ENCODE measurements at regions not wholly inside any gene's neighbourhood (a gene's known extent, or its start where the extent isn't known, plus 50 kb on each side); places are given as distances from the start of the nearest gene placed in this dataset.
"Not testable (repeated sequence)": the region's sequence is repeated elsewhere in the genome, so short reads cannot be mapped to it uniquely, and the experiment has no call there.

DNA sequence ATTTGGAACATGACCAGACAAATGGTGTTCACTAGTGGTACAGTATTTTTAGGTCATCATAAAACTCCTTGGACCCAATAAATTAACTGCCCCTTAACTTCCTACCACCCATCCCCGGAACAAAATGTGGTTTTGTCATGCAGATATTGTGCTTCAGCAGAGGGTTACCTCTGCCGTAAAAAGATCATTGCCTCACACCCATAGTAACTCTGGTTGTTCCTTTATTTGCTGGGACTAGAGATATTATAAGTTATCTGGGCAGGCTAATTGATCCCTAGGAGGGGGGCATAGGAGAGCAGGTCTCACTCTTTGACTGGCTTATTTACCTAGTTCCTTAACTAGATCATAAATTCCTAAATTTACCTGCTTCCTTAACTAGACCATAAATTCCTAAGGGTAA, 1343.9 kb upstream of the CHAC2 start:
- Histone ChIP-seq H3K27ac (ENCODE audit: insufficient read depth, low read length, poor library complexity, severe bottlenecking) (no peak overlapping the region), H3K27me3 (replicated peaks; ENCODE audit: control insufficient read depth, insufficient read depth, low read length, poor library complexity, severe bottlenecking) (no peaks in the 10 kb centered on the region), H3K4me1 (ENCODE audit: control insufficient read depth, insufficient read depth, low read length, poor library complexity, severe bottlenecking) (no peaks in the 10 kb centered on the region), H3K4me3 (ENCODE audit: insufficient read depth, low read depth, low read length, poor library complexity, severe bottlenecking) (no peak overlapping the region), H3K9me3 (ENCODE audit: control insufficient read depth, low read length) (no peaks in the 10 kb centered on the region), H3K36me3 (ENCODE audit: control insufficient read depth, insufficient read depth, low read length) (no peaks in the 10 kb centered on the region)
- DNase-seq, result no peak

DNA sequence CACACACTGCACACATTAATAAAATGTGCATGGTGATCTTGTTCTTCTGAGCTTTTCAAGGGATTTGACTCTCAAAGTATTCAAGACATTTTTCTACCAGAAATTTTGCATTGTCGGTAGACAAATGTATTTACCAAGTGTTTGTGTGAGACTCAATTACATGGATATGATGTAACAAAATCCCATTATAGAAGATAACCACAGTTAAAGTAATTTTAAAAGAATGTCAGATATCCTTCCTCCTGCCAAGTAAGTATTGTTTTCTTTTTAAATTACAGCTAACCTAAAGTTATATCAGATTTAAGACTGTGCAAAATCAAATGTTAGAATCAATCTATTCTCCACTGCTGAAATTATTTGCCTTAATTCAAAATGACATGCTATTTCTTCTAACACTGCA, 1344.5 kb upstream of the CHAC2 start:
- Histone ChIP-seq H3K27ac (ENCODE audit: insufficient read depth, low read length, poor library complexity, severe bottlenecking) (no peak overlapping the region), H3K36me3 (ENCODE audit: control insufficient read depth, insufficient read depth, low read length) (no peaks in the 10 kb centered on the region), H3K9me3 (ENCODE audit: control insufficient read depth, low read length) (no peaks in the 10 kb centered on the region), H3K4me3 (ENCODE audit: insufficient read depth, low read depth, low read length, poor library complexity, severe bottlenecking) (no peak overlapping the region), H3K27me3 (replicated peaks; ENCODE audit: control insufficient read depth, insufficient read depth, low read length, poor library complexity, severe bottlenecking) (no peaks in the 10 kb centered on the region), H3K4me1 (ENCODE audit: control insufficient read depth, insufficient read depth, low read length, poor library complexity, severe bottlenecking) (no peaks in the 10 kb centered on the region)
- no peak for DNase-seq

DNA sequence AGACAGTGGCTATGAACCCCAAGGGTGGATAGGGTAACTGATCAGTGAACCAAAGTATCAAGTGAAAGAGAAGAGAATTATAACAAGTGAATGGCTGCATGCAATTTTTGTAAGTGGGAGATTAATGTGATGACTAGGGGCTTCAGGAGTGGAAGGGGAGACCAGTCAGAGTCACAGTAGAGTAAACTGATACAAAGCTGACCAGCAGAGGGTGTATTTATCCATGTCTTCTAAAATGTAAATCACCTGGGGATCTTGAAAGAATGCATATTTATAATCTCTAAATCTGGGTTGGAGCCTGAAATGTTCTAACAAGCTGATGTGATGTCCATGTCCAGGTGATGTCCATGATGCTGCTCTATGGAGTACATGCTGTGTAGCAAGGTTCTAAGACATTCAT, 1351.3 kb upstream of the CHAC2 start:
- no peaks in the 10 kb centered on the region for H3K9me3 ChIP-seq (ENCODE audit: control insufficient read depth, low read length)
- H3K27ac ChIP-seq (ENCODE audit: insufficient read depth, low read length, poor library complexity, severe bottlenecking), result no peak overlapping the region
- no peaks in the 10 kb centered on the region for H3K36me3 ChIP-seq (ENCODE audit: control insufficient read depth, insufficient read depth, low read length)
- H3K27me3 ChIP-seq (replicated peaks; ENCODE audit: control insufficient read depth, insufficient read depth, low read length, poor library complexity, severe bottlenecking), result no peaks in the 10 kb centered on the region
- H3K4me1 ChIP-seq (ENCODE audit: control insufficient read depth, insufficient read depth, low read length, poor library complexity, severe bottlenecking), result no peaks in the 10 kb centered on the region
- H3K4me3 ChIP-seq (ENCODE audit: insufficient read depth, low read depth, low read length, poor library complexity, severe bottlenecking), result no peak overlapping the region
- no peak for DNase-seq

DNA sequence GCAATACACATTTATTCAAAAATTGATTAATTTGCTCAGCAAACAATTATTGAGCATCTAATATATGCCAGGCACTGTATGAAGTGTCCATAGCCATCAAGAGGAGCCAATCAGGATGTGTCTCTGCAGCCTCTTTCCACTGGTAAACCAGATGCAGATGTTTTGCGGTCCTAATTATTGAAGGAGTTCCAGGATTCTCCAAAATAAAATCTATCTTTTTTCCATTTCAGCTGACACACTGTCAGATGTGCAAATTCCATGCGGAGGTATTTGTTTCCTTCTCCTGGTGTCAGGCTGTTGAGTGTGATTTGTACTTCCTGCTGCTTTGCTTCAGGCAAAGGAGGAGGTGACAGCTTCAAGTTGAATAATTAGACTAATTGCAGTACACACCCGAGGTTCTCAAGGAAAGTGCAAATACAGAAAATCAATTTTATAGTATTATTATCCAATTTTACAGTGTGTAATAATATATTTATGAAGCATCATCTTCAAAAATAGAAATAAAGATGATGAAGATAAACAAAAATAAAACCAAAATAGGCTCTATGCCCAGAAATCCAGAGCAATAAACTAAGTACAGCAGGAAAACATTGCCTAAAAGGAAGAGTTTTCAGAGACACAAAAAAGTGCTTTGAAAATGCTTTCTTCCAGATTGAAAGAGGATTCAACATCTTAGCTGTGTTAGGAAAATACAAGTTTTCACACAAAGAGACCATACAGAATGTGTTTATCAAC, 1352.9 kb upstream of the CHAC2 start:
- no peak for DNase-seq
- no peaks in the 10 kb centered on the region for H3K36me3 ChIP-seq (ENCODE audit: control insufficient read depth, insufficient read depth, low read length)
- H3K4me1 ChIP-seq (ENCODE audit: control insufficient read depth, insufficient read depth, low read length, poor library complexity, severe bottlenecking), result no peaks in the 10 kb centered on the region
- H3K4me3 ChIP-seq (ENCODE audit: insufficient read depth, low read depth, low read length, poor library complexity, severe bottlenecking), result no peak overlapping the region
- H3K9me3 ChIP-seq (ENCODE audit: control insufficient read depth, low read length), result no peaks in the 10 kb centered on the region
- no peak overlapping the region for H3K27ac ChIP-seq (ENCODE audit: insufficient read depth, low read length, poor library complexity, severe bottlenecking)
- H3K27me3 ChIP-seq (replicated peaks; ENCODE audit: control insufficient read depth, insufficient read depth, low read length, poor library complexity, severe bottlenecking), result no peaks in the 10 kb centered on the region

DNA sequence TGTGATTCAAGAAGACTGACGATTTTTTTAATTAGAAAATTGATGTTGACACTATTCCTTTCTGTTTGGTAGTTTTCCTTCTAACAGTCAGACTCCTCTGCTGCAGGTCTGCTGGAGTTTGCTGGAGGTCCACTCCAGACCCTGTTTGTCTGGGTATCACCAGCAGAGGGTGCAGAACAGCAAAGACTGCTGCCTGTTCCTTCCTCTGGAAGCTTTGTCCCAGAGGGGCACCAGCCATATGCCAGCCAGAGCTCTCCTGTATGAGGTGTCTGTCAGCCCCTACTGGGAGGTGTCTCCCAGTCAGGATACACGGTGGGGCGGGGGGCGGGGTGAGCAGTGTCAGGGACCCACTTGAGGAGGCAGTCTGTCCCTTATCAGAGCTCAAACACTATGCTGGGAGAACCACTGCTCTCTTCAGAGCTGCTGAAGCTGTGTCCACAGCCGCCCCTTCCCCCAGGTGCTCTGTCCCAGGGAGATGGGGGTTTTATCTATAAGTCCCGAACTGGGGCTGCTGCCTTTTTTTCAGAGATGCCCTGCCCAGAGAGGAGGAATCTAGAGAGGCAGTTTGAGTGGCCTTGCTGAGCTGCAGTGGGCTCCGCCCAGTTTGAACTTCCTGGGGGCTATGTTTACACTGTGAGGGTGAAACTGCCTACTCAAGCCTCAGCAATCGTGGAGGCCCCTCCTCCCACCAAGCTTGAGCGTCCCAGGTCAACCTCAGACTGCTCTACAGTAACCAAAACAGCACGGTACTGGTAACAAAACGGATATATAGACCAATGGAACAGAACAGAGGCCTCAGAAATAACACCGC, 1358.1 kb upstream of the CHAC2 start:
- H3K36me3 ChIP-seq (ENCODE audit: control insufficient read depth, insufficient read depth, low read length); H3K9me3 ChIP-seq (ENCODE audit: control insufficient read depth, low read length); H3K4me3 ChIP-seq (ENCODE audit: insufficient read depth, low read depth, low read length, poor library complexity, severe bottlenecking); DNase-seq; H3K27ac ChIP-seq (ENCODE audit: insufficient read depth, low read length, poor library complexity, severe bottlenecking); H3K4me1 ChIP-seq (ENCODE audit: control insufficient read depth, insufficient read depth, low read length, poor library complexity, severe bottlenecking); H3K27me3 ChIP-seq (replicated peaks; ENCODE audit: control insufficient read depth, insufficient read depth, low read length, poor library complexity, severe bottlenecking): not testable (repeated sequence)

DNA sequence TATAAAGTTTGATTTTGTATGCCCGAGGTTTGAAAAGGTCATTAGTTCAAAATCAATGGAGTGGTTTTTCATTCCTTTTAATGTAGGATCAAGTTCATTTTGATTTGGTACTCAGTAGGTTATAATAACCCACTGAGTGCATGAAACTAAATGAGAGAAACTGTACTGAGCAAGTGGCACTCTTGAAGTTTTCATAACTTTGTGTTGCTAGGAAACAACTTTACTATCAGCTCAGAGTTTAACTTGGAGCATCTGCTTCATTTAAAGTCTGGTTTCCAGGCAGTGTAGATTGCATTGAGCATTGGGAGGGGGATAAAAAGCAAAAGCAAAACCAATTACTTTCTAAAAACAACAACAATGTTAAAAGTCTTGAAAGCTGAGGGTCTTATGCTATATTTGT, 1361.6 kb upstream of the CHAC2 start:
- no peak for DNase-seq
- Histone ChIP-seq H3K27me3 (replicated peaks; ENCODE audit: control insufficient read depth, insufficient read depth, low read length, poor library complexity, severe bottlenecking) (no peaks in the 10 kb centered on the region), H3K4me1 (ENCODE audit: control insufficient read depth, insufficient read depth, low read length, poor library complexity, severe bottlenecking) (no peaks in the 10 kb centered on the region), H3K27ac (ENCODE audit: insufficient read depth, low read length, poor library complexity, severe bottlenecking) (no peak overlapping the region), H3K4me3 (ENCODE audit: insufficient read depth, low read depth, low read length, poor library complexity, severe bottlenecking) (no peak overlapping the region), H3K36me3 (ENCODE audit: control insufficient read depth, insufficient read depth, low read length) (no peaks in the 10 kb centered on the region), H3K9me3 (ENCODE audit: control insufficient read depth, low read length) (no peaks in the 10 kb centered on the region)

DNA sequence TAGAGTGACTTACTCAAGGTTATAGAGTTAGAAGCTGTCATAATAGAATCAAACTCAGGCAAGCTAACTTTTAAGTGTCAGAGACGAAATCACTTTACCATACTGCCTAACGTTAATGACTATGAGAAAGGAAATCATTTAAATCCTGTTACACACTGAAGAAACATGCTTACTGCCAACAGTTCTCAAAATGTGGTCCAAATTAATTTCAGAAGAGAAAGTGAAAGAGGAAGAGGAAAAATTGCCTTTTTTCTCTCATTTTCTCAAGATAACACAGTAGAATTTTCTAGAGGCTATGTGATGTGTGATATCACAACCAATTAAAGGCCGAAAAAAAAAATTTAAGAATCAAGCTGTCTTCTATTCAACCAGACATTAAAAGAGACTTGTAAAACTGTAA, 1362.7 kb upstream of the CHAC2 start:
- Histone ChIP-seq H3K9me3 (ENCODE audit: control insufficient read depth, low read length) (no peaks in the 10 kb centered on the region), H3K4me1 (ENCODE audit: control insufficient read depth, insufficient read depth, low read length, poor library complexity, severe bottlenecking) (no peaks in the 10 kb centered on the region), H3K27ac (ENCODE audit: insufficient read depth, low read length, poor library complexity, severe bottlenecking) (no peak overlapping the region), H3K4me3 (ENCODE audit: insufficient read depth, low read depth, low read length, poor library complexity, severe bottlenecking) (no peak overlapping the region), H3K36me3 (ENCODE audit: control insufficient read depth, insufficient read depth, low read length) (no peaks in the 10 kb centered on the region), H3K27me3 (replicated peaks; ENCODE audit: control insufficient read depth, insufficient read depth, low read length, poor library complexity, severe bottlenecking) (no peaks in the 10 kb centered on the region)
- no peak for DNase-seq

DNA sequence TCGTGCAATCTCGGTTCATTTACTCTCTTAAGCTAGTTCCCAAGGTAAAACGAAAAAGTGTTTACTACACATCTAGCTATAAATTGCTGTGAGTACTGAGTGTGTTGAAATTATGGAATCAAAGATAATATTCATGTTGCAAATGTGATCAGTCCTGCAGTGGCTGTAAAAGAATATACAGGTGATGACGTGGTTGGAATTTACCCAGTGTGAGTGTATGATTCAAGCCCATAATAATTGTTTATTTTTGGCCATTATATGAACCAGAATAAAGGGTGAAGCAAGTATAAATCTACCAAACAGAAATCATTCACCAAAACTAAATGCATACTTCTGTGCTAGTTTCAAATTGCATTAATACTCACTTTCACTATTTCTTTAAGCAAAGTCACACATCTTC, 1363.6 kb upstream of the CHAC2 start:
- no peak overlapping the region for H3K27ac ChIP-seq (ENCODE audit: insufficient read depth, low read length, poor library complexity, severe bottlenecking)
- no peaks in the 10 kb centered on the region for H3K36me3 ChIP-seq (ENCODE audit: control insufficient read depth, insufficient read depth, low read length)
- no peaks in the 10 kb centered on the region for H3K27me3 ChIP-seq (replicated peaks; ENCODE audit: control insufficient read depth, insufficient read depth, low read length, poor library complexity, severe bottlenecking)
- H3K9me3 ChIP-seq (ENCODE audit: control insufficient read depth, low read length), result no peaks in the 10 kb centered on the region
- no peak for DNase-seq
- H3K4me1 ChIP-seq (ENCODE audit: control insufficient read depth, insufficient read depth, low read length, poor library complexity, severe bottlenecking), result no peaks in the 10 kb centered on the region
- no peak overlapping the region for H3K4me3 ChIP-seq (ENCODE audit: insufficient read depth, low read depth, low read length, poor library complexity, severe bottlenecking)

DNA sequence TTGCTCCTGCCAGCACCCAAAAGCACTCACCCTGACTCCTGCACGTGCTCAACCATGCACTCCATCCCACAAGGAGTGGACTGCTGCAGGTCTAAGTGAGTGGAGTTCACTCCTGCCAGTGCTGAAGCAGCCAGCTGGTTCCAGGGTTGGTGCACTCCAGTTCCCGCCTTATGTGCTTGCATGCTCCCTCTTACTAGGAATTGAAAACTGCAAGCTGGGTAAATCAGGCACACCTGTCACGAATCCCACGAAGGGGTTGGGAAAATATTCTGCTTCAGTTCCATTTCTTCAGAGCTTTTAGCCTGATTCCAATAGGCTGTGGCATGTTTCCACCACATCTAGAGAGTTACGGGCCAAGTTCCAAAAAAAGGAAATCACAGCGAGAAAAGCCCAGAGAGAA, 1365.5 kb upstream of the CHAC2 start:
- H3K4me1 ChIP-seq (ENCODE audit: control insufficient read depth, insufficient read depth, low read length, poor library complexity, severe bottlenecking), result no peaks in the 10 kb centered on the region
- no peak for DNase-seq
- no peak overlapping the region for H3K4me3 ChIP-seq (ENCODE audit: insufficient read depth, low read depth, low read length, poor library complexity, severe bottlenecking)
- no peaks in the 10 kb centered on the region for H3K9me3 ChIP-seq (ENCODE audit: control insufficient read depth, low read length)
- H3K36me3 ChIP-seq (ENCODE audit: control insufficient read depth, insufficient read depth, low read length), result no peaks in the 10 kb centered on the region
- H3K27me3 ChIP-seq (replicated peaks; ENCODE audit: control insufficient read depth, insufficient read depth, low read length, poor library complexity, severe bottlenecking), result no peaks in the 10 kb centered on the region
- no peak overlapping the region for H3K27ac ChIP-seq (ENCODE audit: insufficient read depth, low read length, poor library complexity, severe bottlenecking)

DNA sequence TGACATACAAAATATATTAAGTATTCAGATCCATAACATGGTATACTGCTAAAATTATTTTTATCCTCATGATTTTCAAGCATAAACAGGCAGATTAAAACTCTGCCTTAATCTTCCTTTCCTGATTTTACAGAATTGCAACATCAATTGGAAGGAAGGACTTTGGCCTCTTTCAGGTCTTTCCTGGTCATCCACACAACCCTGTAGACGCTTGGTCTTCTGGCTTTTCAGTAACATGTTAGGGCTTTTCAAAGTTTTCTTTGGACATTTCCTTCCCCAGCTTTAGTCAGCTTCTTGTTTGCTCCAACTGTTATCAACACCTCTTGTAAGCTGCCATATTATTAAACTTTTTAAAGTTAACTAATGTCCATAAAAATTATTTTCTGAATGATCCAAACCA, 1364.9 kb upstream of the NRXN1 start:
- no peaks in the 10 kb centered on the region for H3K4me1 ChIP-seq (ENCODE audit: control insufficient read depth, insufficient read depth, low read length, poor library complexity, severe bottlenecking)
- no peaks in the 10 kb centered on the region for H3K9me3 ChIP-seq (ENCODE audit: control insufficient read depth, low read length)
- DNase-seq, result no peak
- no peak overlapping the region for H3K27ac ChIP-seq (ENCODE audit: insufficient read depth, low read length, poor library complexity, severe bottlenecking)
- H3K27me3 ChIP-seq (replicated peaks; ENCODE audit: control insufficient read depth, insufficient read depth, low read length, poor library complexity, severe bottlenecking), result no peaks in the 10 kb centered on the region
- H3K36me3 ChIP-seq (ENCODE audit: control insufficient read depth, insufficient read depth, low read length), result no peaks in the 10 kb centered on the region
- H3K4me3 ChIP-seq (ENCODE audit: insufficient read depth, low read depth, low read length, poor library complexity, severe bottlenecking), result no peak overlapping the region

Measured in effector memory CD4-positive, alpha-beta T cell (primary cell).